Stimulated activated CD8-positive, alpha-beta memory T cell treated with anti-CD3 and anti-CD28 coated beads, Interleukin-12 subunit alpha, Interleukin-12 subunit beta, amount 100 ng/mL, for 1 hour (primary cell): ENCODE measurements at regions not wholly inside any gene's neighbourhood (a gene's known extent, or its start where the extent isn't known, plus 50 kb on each side); places are given as distances from the start of the nearest gene placed in this dataset.

ENCODE experiments used
- DNase-seq: peaks from one replicate; pipeline ENCODE4 v3.0.0-alpha.2; 2020; ENCODE audit warnings: low read depth

GRCh38 chr12:124726596-124727263 is 136.9 kb downstream of the SCARB1 start:
- no peak for DNase-seq

GRCh38 chr12:124725597-124726237 is 137.9 kb downstream of the SCARB1 start:
- DNase-seq: no peak

- DNase-seq: no peak
These were observed 138.6 kb downstream of the SCARB1 start for GRCh38 chr12:124725099-124725498.

DNA sequence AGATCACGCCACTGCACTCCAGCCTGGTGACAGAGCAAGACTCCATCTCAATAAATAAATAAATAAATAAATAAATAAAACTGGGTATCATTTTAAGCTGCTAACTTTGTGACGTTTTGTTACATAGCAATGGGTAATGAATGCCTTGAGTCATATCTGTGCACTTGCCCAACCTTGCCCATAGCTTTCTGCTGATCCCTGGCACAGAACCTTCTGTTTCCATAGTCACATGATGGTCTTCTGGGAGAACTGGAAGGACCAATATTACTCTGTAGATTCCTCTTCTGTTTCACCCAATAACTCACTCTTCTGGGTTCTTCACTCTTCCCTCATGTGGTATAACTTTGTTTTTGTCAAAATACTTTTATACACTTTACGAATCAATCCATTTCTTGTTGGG is 140.8 kb downstream of the SCARB1 start:
- no peak for DNase-seq

DNA sequence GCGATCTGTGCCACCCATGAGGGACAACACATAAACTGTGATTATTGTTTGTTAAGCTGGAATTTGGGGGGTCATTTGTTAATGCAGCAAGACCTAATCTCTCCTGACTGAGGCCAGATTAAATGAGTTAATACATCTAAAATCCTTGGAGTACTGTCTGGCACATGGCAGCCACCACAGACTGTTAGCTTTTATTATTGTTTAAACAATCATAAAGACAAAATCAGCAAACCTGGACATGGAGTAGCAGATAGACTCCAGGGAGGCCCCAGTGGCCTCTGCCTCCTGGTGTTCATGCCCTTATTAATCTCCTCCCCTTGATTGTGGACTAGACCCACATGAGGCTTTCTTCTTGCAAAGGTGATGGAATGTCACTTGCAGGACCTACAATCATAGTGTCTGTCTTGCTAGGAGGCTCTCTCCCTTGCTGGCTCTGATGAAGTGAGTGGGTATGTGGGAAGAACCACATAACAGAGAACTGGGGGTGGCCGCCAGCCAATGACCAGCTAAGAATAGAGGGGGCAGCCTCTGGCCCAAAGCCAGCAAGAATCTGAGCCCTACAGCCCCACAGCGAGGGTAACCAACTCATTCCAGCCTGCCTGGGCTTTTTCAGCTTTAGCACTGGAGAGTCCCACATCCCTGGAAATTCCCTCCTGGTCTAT is 142.0 kb downstream of the SCARB1 start:
- no peak for DNase-seq

GRCh38 chr12:124720681-124721500 is 142.8 kb downstream of the SCARB1 start:
- DNase-seq: no peak

GRCh38 chr12:124720004-124720680 is 143.5 kb downstream of the SCARB1 start:
- DNase-seq: no peak

DNA sequence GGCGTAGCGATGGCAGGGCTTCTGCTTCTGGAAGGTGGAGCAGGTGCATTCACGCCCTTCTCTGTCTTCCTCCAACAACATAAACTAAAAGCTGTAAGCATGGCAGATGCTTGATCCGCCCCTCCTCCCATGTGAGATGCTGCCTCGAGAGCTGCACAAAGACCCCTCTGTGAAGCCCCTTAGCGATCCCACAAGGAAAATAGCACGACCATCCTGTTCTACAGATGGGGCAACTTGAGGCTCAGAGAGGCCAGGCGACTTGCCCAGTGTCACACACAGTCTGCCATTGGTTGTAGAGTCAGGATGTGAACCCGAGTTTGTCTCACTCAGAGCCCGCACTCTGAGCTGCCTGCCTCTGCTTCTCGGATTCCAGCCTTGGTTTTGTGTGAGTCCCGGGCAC is 144.4 kb downstream of the SCARB1 start:
- no peak for DNase-seq

DNA sequence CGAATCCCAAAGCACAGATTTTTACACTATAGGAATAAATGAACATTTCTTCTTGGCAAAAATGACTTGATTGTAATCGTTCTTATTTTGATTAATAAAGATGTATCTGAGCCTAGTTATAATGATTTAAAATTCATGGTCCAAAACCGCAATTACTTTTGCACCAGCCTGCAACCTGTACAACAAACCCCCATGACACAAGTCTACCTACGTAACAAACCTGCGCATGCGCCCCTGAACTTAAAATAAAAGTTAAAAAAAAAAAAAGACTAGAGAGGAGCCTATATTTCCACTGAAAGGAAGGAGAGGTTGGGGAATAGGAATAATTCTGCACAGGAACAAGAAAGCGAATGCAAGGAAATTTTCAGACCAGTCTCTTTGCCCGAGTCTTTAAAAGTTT is 145.2 kb downstream of the SCARB1 start:
- no peak for DNase-seq

- no peak for DNase-seq
These were observed 145.6 kb downstream of the SCARB1 start for GRCh38 chr12:124718036-124718435.

DNA sequence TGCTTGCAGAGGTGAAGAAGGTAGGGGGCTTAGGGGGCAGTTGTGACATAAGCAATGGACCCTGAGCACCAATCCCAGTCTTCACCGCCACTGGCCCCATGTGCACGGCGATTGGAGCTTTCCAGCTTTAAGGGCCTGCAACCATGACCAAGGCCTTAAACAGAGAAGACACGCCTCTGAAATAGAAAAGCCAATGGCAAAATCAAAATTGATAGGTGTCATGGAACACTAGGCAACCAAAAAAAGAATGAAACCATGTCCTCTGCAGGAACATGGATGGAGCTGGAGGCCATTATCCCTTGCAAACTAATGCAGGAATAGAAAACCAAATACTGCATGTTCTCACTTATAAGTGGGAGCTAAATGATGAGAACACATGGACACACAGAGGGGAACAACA is 146.3 kb downstream of the SCARB1 start:
- DNase-seq: no peak

- DNase-seq: no peak
These were observed 147.2 kb downstream of the SCARB1 start for GRCh38 chr12:124716208-124717130.

DNA sequence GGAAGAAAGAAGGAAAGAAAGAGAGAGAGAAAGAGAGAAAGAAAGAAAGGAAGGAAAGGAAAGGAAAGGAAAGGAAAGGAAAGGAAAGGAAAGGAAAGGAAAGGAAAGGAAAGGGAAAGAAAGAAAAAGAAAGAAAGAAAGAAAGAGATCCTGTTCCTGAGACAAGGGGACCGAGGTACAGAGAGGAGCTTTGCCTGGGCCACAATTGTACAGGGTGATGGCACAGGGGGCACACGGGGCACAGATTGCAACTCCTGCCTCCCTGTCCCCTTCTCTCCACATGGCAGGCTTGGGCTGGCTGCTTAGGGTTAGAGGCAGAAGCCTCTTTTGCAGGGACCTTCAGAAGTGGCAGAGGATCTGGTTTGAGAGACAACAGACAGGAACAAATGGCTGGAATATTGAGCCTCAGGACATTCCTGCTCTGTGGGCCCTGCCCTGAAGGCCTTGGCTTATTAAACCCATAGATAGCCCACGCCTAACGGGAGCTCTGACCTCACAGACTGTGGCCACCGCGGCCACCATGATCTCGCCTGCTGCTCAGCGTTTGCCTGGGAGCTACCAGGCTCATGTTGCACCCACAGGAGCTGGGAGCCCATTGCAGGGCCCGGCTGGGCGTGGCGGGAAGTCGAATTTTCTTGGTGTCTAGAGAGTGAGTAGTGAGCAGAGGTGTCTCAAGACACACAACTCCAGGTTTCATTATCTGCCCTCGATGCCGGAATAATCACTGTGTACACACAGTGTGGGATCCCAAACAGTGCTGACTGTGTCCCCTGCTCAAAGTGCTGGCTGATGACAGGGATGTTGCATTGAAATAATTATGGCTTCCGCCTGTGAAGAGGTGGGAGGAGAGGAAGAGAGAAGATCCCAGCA is 147.9 kb upstream of the NCOR2 start:
- DNase-seq: no peak

- peak; percentile 58 for DNase-seq
These were observed 146.1 kb upstream of the NCOR2 start for GRCh38 chr12:124713436-124714082.

- DNase-seq: no peak
These were observed 145.6 kb upstream of the NCOR2 start for GRCh38 chr12:124713041-124713435.

DNA sequence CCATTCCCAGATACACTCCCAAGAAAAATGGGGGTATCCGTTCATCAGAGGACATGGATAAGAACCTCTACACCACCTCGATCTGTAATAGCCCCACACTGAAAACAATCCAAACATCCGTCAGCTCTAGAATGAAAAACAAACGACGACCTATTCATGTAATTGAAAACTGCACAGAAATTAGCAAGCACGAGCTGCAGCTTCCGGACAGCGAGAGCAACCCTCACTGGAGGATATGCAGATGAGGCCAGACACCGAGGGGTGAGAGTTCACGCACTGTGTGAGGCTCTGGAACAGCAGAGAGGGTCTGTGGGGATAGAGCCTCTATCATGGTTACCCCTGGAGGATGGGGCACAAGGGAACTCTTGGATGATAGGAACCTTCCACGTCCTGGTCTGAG is 143.9 kb upstream of the NCOR2 start:
- no peak for DNase-seq

GRCh38 chr12:124709722-124710687 is 142.6 kb upstream of the NCOR2 start:
- DNase-seq: no peak

- DNase-seq: no peak
These were observed 139.9 kb upstream of the NCOR2 start for GRCh38 chr12:124707316-124707715.
